ENCODE measurements at regions not wholly inside any gene's neighbourhood (a gene's known extent, or its start where the extent isn't known, plus 50 kb on each side); places are given as distances from the start of the nearest gene placed in this dataset.
"Not testable (repeated sequence)": the region's sequence is repeated elsewhere in the genome, so short reads cannot be mapped to it uniquely, and the experiment has no call there.

- TF ChIP-seq ZBTB33 (IDR thresholded peaks at IDR 0.05), result no peak
Measured at GRCh38 chr7:45435131-45435530, 139.0 kb upstream of the ADCY1 start (continued).

GRCh38 chr7:45435846-45436245, 138.3 kb upstream of the ADCY1 start:
- in situ Hi-C loops (cut with MboI), result no loop called here
- no peak overlapping the region for H3K4me3 ChIP-seq
- no TSS peak for BruUV-seq (replicated peaks)

GRCh38 chr7:45440776-45441175, 133.4 kb upstream of the ADCY1 start:
- intact Hi-C loops (cut with micrococcal nuclease; ENCODE audit: unreplicated experiment); H3K4me3 ChIP-seq; H3K9me3 ChIP-seq (replicated peaks; ENCODE audit: control insufficient read depth, insufficient read depth, low read length); H3K27ac ChIP-seq (ENCODE audit: control insufficient read depth, insufficient read depth); POLR2A ChIA-PET; H2AFZ ChIP-seq (ENCODE audit: control insufficient read depth, low read depth, low read length); CTCF ChIA-PET; H3K79me2 ChIP-seq (ENCODE audit: control insufficient read depth, insufficient read depth, low read length); H4K20me1 ChIP-seq (ENCODE audit: control insufficient read depth, insufficient read depth); H3K9ac ChIP-seq (ENCODE audit: control insufficient read depth, insufficient read depth, low read length); BruUV-seq (replicated peaks); H3K4me1 ChIP-seq (ENCODE audit: control insufficient read depth, insufficient read depth, low read length); ATAC-seq; H3K4me2 ChIP-seq (ENCODE audit: control insufficient read depth, insufficient read depth); in situ Hi-C loops (cut with MboI); H3K27me3 ChIP-seq (replicated peaks in 1 of 2; ENCODE audit: control insufficient read depth in 2 of 2, insufficient read depth in 2 of 2, low read length in 1 of 2); H3K36me3 ChIP-seq (ENCODE audit: control insufficient read depth in 2 of 2, insufficient read depth in 2 of 2, low read length in 1 of 2); DNase-seq (ENCODE audit: low read depth, low spot score); RAD21 ChIA-PET (ENCODE audit: unreplicated experiment); FAIRE-seq: not testable (repeated sequence)
- WGBS (ENCODE audit: insufficient coverage, insufficient replicate concordance, low lambda C conversion rate, missing lambda C conversion rate), result 0% methylated on average over 1 of the region's 1 CpG
- SMC1A ChIA-PET (ENCODE audit: uncharacterized antibody, unreplicated experiment), result interaction anchor here (0.6 kb wide), 1 partner anchor 66 kb away, joined by 3 read pairs; no protein-coding TSS in a partner anchor

More at GRCh38 chr7:45435846-45436245, 138.3 kb upstream of the ADCY1 start:
- POLR2A ChIA-PET, result no interaction called here
- Histone ChIP-seq H2AFZ (ENCODE audit: control insufficient read depth, low read depth, low read length) (no peak overlapping the region), H4K20me1 (ENCODE audit: control insufficient read depth, insufficient read depth) (no peaks in the 10 kb centered on the region), H3K27me3 (replicated peaks in 1 of 2; ENCODE audit: control insufficient read depth in 2 of 2, insufficient read depth in 2 of 2, low read length in 1 of 2) (no peaks in the 10 kb centered on the region), H3K4me2 (ENCODE audit: control insufficient read depth, insufficient read depth) (no peak overlapping the region), H3K4me1 (ENCODE audit: control insufficient read depth, insufficient read depth, low read length) (no peaks in the 10 kb centered on the region), H3K27ac (ENCODE audit: control insufficient read depth, insufficient read depth) (no peak overlapping the region), H3K36me3 (ENCODE audit: control insufficient read depth in 2 of 2, insufficient read depth in 2 of 2, low read length in 1 of 2) (no peaks in the 10 kb centered on the region), H3K9ac (ENCODE audit: control insufficient read depth, insufficient read depth, low read length) (no peak overlapping the region), H3K9me3 (replicated peaks; ENCODE audit: control insufficient read depth, insufficient read depth, low read length) (no peaks in the 10 kb centered on the region), H3K79me2 (ENCODE audit: control insufficient read depth, insufficient read depth, low read length) (no peaks in the 10 kb centered on the region)
- SMC1A ChIA-PET (ENCODE audit: uncharacterized antibody, unreplicated experiment), result no interaction called here
- 0% methylated on average over 1 of the region's 1 CpG for WGBS (ENCODE audit: insufficient coverage, insufficient replicate concordance, low lambda C conversion rate, missing lambda C conversion rate)
- no peak for TF ChIP-seq ZBTB33 (IDR thresholded peaks at IDR 0.05)
- no peak for TF ChIP-seq RAD51 (IDR thresholded peaks at IDR 0.05)
- no peak for TF ChIP-seq RBBP5 (conservative IDR thresholded peaks at IDR 0.05)
- TF ChIP-seq FOXM1 (IDR thresholded peaks at IDR 0.05; ENCODE audit: low read depth, low read length), result no peak
- no peak for FAIRE-seq
- CTCF ChIA-PET, result no interaction called here
- RAD21 ChIA-PET (ENCODE audit: unreplicated experiment), result no interaction called here
- intact Hi-C loops (cut with micrococcal nuclease; ENCODE audit: unreplicated experiment), result no loop called here
- ATAC-seq, result no peak
- no peak for DNase-seq (ENCODE audit: low read depth, low spot score)

All from GM12878 (cell line).